HepG2 (cell line): ENCODE measurements at regions not wholly inside any gene's neighbourhood (a gene's known extent, or its start where the extent isn't known, plus 50 kb on each side); places are given as distances from the start of the nearest gene placed in this dataset.

Experiments
- ATAD3A ChIP-seq: sonication (generic); formaldehyde crosslinking; IDR thresholded peaks from 2 replicates; pipeline ENCODE4 v1.4.0; 2020; ENCODE audit warnings: missing genetic modification reagents
- BHLHE40 ChIP-seq: IDR thresholded peaks from 2 replicates; pipeline ENCODE4 v1.6.1; 2011; ENCODE audit warnings: low read length, improper control_type of control experiment
- CHD2 ChIP-seq: IDR thresholded peaks from 2 replicates; pipeline ENCODE4 v1.6.1; 2011; ENCODE audit warnings: low read depth, low read length, improper control_type of control experiment
- CREB1 ChIP-seq, 2 experiments: fragments of 450-650 bp in 1 of 2; IDR thresholded peaks; 2 replicates each; pipeline ENCODE4 v1.6.1; 2016 to 2017; ENCODE audit warnings: control low read depth in 1 of 2, mild to moderate bottlenecking in 1 of 2, missing compliant biosample characterization in 1 of 2, missing genetic modification characterization in 1 of 2
- GTF2F1 ChIP-seq: fragments of 150-350 bp; IDR thresholded peaks from 2 replicates; pipeline ENCODE4 v1.6.1; 2014; ENCODE audit warnings: low read length
- HOXA5 ChIP-seq: sonication (generic); formaldehyde crosslinking; IDR thresholded peaks from 2 replicates; pipeline ENCODE4 v1.4.0; 2020; ENCODE audit warnings: missing genetic modification reagents
- KDM5B ChIP-seq: sonication (generic); formaldehyde crosslinking; IDR thresholded peaks from 2 replicates; pipeline ENCODE4 v1.4.0; 2020; ENCODE audit warnings: missing genetic modification reagents, mild to moderate bottlenecking, borderline replicate concordance
- KDM6A ChIP-seq: IDR thresholded peaks from 2 replicates; pipeline ENCODE4 v1.6.1; 2016; ENCODE audit warnings: low read depth
- LBX2 ChIP-seq: sonication (generic); formaldehyde crosslinking; IDR thresholded peaks from 2 replicates; pipeline ENCODE4 v1.5.0; 2020; ENCODE audit warnings: missing genetic modification reagents, mild to moderate bottlenecking, borderline replicate concordance
- MED8 ChIP-seq: sonication (generic); formaldehyde crosslinking; IDR thresholded peaks from 2 replicates; pipeline ENCODE4 v1.8.1; 2023; ENCODE audit warnings: mild to moderate bottlenecking, missing genetic modification reagents; ENCODE audit not compliant: insufficient replicate concordance
- NR1H2 ChIP-seq: sonication (generic); formaldehyde crosslinking; IDR thresholded peaks from 2 replicates; pipeline ENCODE4 v1.8.1; 2022; ENCODE audit warnings: low read depth, missing genetic modification reagents, borderline replicate concordance
- RBM39 ChIP-seq: fragments of 200-400 bp; formaldehyde crosslinking; IDR thresholded peaks from one replicate; pipeline ENCODE4 v1.6.1; 2018; ENCODE audit warnings: antibody characterized with exemption, mild to moderate bottlenecking, low read depth, low read length; ENCODE audit not compliant: poor library complexity, severe bottlenecking
- SALL2 ChIP-seq: sonication (generic); formaldehyde crosslinking; IDR thresholded peaks from 2 replicates; pipeline ENCODE4 v1.8.1; 2023; ENCODE audit warnings: mild to moderate bottlenecking, missing genetic modification reagents, inconsistent platforms
- SMARCE1 ChIP-seq: fragments of 450-650 bp; IDR thresholded peaks from 2 replicates; pipeline ENCODE4 v1.6.1; 2017; ENCODE audit warnings: borderline replicate concordance
- SOX6 ChIP-seq, 2 experiments: fragments of 450-650 bp in 1 of 2; sonication (generic) in 1 of 2; formaldehyde crosslinking in 1 of 2; IDR thresholded peaks; 2 replicates each; pipeline versions ENCODE4 v1.4.0 to v1.6.1; 2017 to 2020; ENCODE audit warnings: antibody characterized with exemption in 1 of 2, mild to moderate bottlenecking in 1 of 2, missing genetic modification reagents in 1 of 2
- TCF7L2 ChIP-seq: IDR thresholded peaks from 2 replicates; pipeline ENCODE4 v1.6.1; 2011; ENCODE audit warnings: mild to moderate bottlenecking, low read depth, low read length, moderate library complexity
- YEATS4 ChIP-seq: sonication (generic); formaldehyde crosslinking; IDR thresholded peaks from 2 replicates; pipeline ENCODE4 v1.4.0; 2020; ENCODE audit warnings: missing genetic modification reagents, borderline replicate concordance
- ZNF17 ChIP-seq: sonication (generic); formaldehyde crosslinking; IDR thresholded peaks from 2 replicates; pipeline ENCODE4 v1.5.0; 2020; ENCODE audit warnings: mild to moderate bottlenecking, missing genetic modification reagents
- ZNF180 ChIP-seq: sonication (generic); formaldehyde crosslinking; IDR thresholded peaks from 2 replicates; pipeline ENCODE4 v1.4.0; 2020; ENCODE audit warnings: low read depth, missing genetic modification reagents, borderline replicate concordance
- ZNF256 ChIP-seq: sonication (generic); formaldehyde crosslinking; conservative IDR thresholded peaks from 2 replicates; pipeline ENCODE4 v1.4.0; 2020; ENCODE audit warnings: missing genetic modification reagents
- ZNF276 ChIP-seq: sonication (generic); formaldehyde crosslinking; IDR thresholded peaks from 2 replicates; pipeline ENCODE4 v1.4.0; 2020; ENCODE audit warnings: mild to moderate bottlenecking, low read depth, missing genetic modification reagents
- ZNF317 ChIP-seq: sonication (generic); formaldehyde crosslinking; IDR thresholded peaks from 2 replicates; pipeline ENCODE4 v1.5.0; 2020; ENCODE audit warnings: mild to moderate bottlenecking, missing genetic modification reagents
- ZNF446 ChIP-seq: sonication (generic); formaldehyde crosslinking; IDR thresholded peaks from 2 replicates; pipeline ENCODE4 v1.5.0; 2020; ENCODE audit warnings: mild to moderate bottlenecking, missing genetic modification reagents
- ZNF569 ChIP-seq: sonication (generic); formaldehyde crosslinking; IDR thresholded peaks from 2 replicates; pipeline ENCODE4 v1.5.0; 2020; ENCODE audit warnings: mild to moderate bottlenecking, missing genetic modification reagents, moderate library complexity, borderline replicate concordance
- ZNF724P ChIP-seq: sonication (generic); formaldehyde crosslinking; IDR thresholded peaks from 2 replicates; pipeline ENCODE4 v1.8.0; 2022; ENCODE audit warnings: missing genetic modification reagents, borderline replicate concordance
- ZNF761 ChIP-seq: sonication (generic); formaldehyde crosslinking; conservative IDR thresholded peaks from 2 replicates; pipeline ENCODE4 v1.4.0; 2020; ENCODE audit warnings: mild to moderate bottlenecking, missing genetic modification reagents
- ZNF83 ChIP-seq: sonication (generic); formaldehyde crosslinking; IDR thresholded peaks from 2 replicates; pipeline ENCODE4 v1.4.0; 2020; ENCODE audit warnings: missing genetic modification reagents, mild to moderate bottlenecking, borderline replicate concordance

GRCh38 chr7:45973725-45974532, 52.9 kb upstream of the IGFBP3 start (continued):
- no peak for TF ChIP-seq RBM39
- TF ChIP-seq KDM5B (CRISPR knock-in tag): peak; percentile 37; the same call in 1 of the 2 replicates
- TF ChIP-seq ZNF256 (CRISPR knock-in tag): no peak
- peak; percentile 50; the same call in 1 of the 2 replicates for TF ChIP-seq BHLHE40
- TF ChIP-seq ZNF180 (CRISPR knock-in tag): no peak
- no peak for TF ChIP-seq ATAD3A (CRISPR knock-in tag)
- TF ChIP-seq ZNF83: no peak
- no peak for TF ChIP-seq SMARCE1
- peak; percentile 40; the same call in 1 of the 2 replicates for TF ChIP-seq SALL2 (CRISPR knock-in tag)
- TF ChIP-seq LBX2 (CRISPR knock-in tag): no peak
- no peak for TF ChIP-seq ZNF276
- no peak for TF ChIP-seq ZNF761 (CRISPR knock-in tag)
- TF ChIP-seq ZNF569 (CRISPR knock-in tag): no peak
- TF ChIP-seq TCF7L2: no peak
- no peak for TF ChIP-seq ZNF446 (CRISPR knock-in tag)
- no peak for TF ChIP-seq KDM6A
- no peak for TF ChIP-seq NR1H2
- no peak for TF ChIP-seq GTF2F1
- no peak for TF ChIP-seq CREB1 (IDR thresholded peaks at IDR 0.05)
- peak; percentile 28; the same call in 1 of the 2 replicates for TF ChIP-seq CREB1 (CRISPR knock-in tag; IDR thresholded peaks at IDR 0.05)
- TF ChIP-seq ZNF724P (CRISPR knock-in tag): no peak
- peak; percentile 72; the same call in 1 of the 2 replicates for TF ChIP-seq ZNF317 (CRISPR knock-in tag)
- peak; percentile 84 for TF ChIP-seq HOXA5
- no peak for TF ChIP-seq MED8 (CRISPR knock-in tag)
- TF ChIP-seq YEATS4 (CRISPR knock-in tag): peak; percentile 31; the same call in 1 of the 2 replicates
- no peak for TF ChIP-seq SOX6 (IDR thresholded peaks at IDR 0.05)
- peak; percentile 99 for TF ChIP-seq SOX6 (CRISPR knock-in tag; IDR thresholded peaks at IDR 0.05)
- no peak for TF ChIP-seq ZNF17 (CRISPR knock-in tag)
- no peak; the same call in 1 of the 2 replicates for TF ChIP-seq CHD2
